SK-N-MC (cell line): ENCODE measurements at regions not wholly inside any gene's neighbourhood (a gene's known extent, or its start where the extent isn't known, plus 50 kb on each side); places are given as distances from the start of the nearest gene placed in this dataset.
"Not testable (repeated sequence)": the region's sequence is repeated elsewhere in the genome, so short reads cannot be mapped to it uniquely, and the experiment has no call there.

Experiments
- FOXP2 ChIP-seq: optimal IDR thresholded peaks from 2 replicates; pipeline ENCODE3; 2011; ENCODE audit warnings: mild to moderate bottlenecking, moderate library complexity; ENCODE audit not compliant: insufficient read depth; ENCODE audit errors: extremely low read length, control extremely low read depth
- POLR2AphosphoS5 ChIP-seq: IDR thresholded peaks from 2 replicates; pipeline ENCODE4 v1.6.1; 2012; ENCODE audit warnings: mild to moderate bottlenecking, low read depth, low read length, borderline replicate concordance

GRCh38 chr7:32747443-32748148 lies 144.0 kb downstream of the KBTBD2 start:
- not testable (repeated sequence) for TF ChIP-seq POLR2AphosphoS5, FOXP2
